HG02973 (cell line): ENCODE measurements at regions not wholly inside any gene's neighbourhood (a gene's known extent, or its start where the extent isn't known, plus 50 kb on each side); places are given as distances from the start of the nearest gene placed in this dataset.
"Not testable (repeated sequence)": the region's sequence is repeated elsewhere in the genome, so short reads cannot be mapped to it uniquely, and the experiment has no call there.

Experiments used
- ATAC-seq: cut with Tn5 transposase; IDR thresholded peaks from one replicate; pipeline ENCODE4 v1.9.1; 2021; ENCODE audit warnings: moderate library complexity; ENCODE audit not compliant: unreplicated experiment

- no peak for ATAC-seq
Observed at GRCh38 chr10:18866852-18867251, 181.7 kb upstream of the MALRD1 start.

GRCh38 chr10:18868919-18869318, 179.7 kb upstream of the MALRD1 start:
- ATAC-seq, result no peak

DNA sequence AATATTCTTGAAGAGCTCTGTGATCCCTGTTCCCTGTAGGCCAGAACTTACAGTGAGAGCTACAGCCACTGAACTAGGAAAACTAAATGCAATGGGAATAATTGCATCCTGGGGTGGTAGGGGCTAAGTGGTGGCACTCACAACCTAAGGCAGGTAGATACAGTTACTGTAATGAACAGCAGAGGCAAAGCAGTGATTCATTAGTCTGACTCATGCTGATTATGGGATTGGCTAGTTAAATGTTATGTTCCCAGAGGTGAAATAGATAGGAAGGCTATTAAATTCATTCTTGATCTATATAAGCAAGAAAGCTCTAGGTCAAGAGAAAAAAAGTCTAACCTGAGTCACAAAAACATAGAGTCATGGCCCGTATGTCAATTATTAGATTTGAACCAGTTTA, 173.1 kb upstream of the MALRD1 start:
- ATAC-seq, result no peak

DNA sequence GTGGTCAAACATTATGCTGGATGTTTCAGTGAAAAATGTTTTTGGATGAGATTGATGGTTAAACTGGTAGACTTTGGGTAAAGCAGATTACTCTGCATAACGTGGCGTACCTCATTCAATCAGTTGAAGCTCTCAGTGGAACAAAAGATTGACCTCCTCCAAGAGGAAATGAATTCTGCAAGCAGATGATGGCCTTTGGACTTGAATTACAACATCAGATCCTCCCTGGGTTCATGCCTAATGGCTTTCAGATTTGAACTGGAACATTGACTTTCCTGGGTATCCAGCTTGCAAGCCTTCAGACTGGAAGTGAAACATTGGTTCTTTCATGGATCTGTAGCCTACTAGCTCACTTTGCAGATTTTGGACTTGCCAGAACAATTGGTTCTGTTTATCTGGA, 169.3 kb upstream of the MALRD1 start:
- ATAC-seq, result no peak

DNA sequence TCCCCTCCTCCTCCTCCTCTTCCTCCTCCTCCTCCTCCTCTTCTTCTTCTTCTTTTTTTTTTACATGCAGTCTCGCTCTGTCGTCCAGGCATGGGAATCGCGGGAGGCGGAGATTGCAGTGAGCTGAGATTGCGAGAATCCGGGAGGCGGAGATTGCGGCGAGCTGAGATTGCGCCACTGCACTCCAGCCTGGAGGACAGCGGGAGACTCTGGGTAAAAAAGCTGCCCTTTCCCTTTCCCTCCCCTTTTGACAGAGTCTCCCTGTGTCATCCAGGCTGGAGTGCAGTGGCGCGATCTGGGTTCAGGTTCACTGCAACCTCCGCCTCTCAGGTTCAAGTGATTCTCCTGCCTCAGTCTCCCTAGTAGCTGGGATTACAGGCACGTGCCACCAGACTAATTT, 168.1 kb upstream of the MALRD1 start:
- ATAC-seq, result no peak

DNA sequence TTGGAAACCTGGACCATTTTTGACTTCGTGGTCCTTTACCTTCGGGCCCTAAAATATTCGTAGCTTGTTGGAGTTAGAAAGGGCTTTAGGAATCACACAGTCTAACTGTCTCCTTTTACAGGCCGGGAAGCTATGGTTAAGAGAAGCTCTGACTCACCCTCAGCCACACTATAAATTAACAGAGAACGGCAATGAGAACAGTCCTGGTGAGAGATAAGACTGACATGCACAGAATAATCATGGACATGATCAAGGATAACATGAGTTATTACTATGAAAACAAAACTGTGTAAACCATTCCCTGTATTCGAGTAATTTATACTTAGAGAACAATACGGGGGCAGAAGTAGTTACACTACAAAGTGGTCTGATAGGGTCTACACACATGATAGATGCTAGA, 162.5 kb upstream of the MALRD1 start:
- ATAC-seq, result no peak

GRCh38 chr10:18906636-18907035, 142.0 kb upstream of the MALRD1 start:
- no peak for ATAC-seq

- not testable (repeated sequence) for ATAC-seq
Observed at GRCh38 chr10:18917431-18917830, 131.2 kb upstream of the MALRD1 start.

DNA sequence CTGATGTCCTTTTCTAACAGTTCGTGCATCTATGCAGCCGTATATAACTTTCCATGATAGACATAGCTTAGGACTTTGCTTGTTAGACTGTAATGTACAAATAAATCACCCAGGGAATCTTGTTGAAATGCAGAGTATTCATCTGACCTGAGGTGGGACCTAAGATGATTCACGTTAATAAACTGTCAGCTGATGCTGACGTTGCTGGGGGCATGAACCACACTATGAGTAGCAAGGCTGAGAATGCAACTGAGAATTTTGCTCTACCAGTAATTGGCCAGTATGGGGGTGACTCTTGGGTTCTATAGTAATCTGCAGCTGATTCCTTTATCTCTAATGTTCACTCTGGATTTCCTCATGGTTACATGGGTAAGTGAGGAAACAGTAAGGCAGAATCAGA, 130.1 kb upstream of the MALRD1 start:
- ATAC-seq, result no peak

- no peak for ATAC-seq
Observed at GRCh38 chr10:18949391-18949790, 99.2 kb upstream of the MALRD1 start.

GRCh38 chr10:18951072-18951823, 97.4 kb upstream of the MALRD1 start:
- ATAC-seq, result not testable (repeated sequence)

DNA sequence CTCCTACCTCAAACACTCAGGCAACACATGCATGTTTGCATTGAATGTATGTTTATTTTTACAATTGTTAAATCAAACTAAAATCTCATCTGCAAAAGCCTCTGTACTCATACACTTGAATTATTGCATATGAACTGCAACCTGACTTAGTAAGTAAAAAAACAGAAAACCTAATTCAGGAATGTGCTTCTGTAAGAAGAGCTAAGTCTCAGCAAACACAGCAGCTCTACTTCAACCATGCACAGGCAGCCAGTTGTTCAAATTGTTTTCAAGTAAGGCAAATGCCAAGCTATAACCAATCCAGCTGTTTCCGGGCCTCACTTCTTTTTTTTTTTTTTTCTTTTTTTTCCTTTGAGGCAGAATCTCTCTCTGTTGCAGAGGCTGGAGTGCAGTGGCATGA, 93.5 kb upstream of the MALRD1 start:
- no peak for ATAC-seq

- no peak for ATAC-seq
Observed at GRCh38 chr10:18959369-18959768, 89.2 kb upstream of the MALRD1 start.

DNA sequence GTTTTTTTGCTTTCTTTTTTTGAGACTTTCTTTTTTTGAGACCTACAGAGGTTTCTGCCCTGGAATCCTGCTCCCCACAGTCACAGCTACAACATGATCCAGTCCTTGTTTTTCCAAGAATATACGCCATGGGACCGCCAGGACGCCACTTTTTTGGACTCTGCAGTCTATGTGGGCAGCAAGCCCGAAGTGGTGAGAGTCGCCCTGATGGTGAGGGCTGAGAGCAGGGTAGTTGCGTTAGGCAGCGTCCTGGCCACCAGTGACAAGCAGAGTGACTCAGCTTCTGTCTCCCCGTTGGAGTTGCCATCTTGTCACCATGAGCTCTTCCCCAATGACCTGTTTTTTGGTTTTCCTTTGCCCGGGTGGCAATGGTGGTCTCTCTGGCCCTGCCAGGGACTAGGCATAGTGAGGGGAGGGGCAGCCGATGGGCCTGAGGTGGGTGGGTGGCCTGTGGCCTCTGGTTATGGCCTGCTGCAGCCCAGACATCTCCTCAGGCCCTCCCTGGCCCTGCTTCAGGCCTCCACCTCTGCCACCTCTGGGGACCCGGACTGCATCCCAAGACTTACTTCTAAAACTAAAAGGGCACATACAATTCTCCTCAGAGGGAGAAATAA, 88.0 kb upstream of the MALRD1 start:
- no peak for ATAC-seq

- ATAC-seq, result no peak
Observed at GRCh38 chr10:18968159-18968558, 80.4 kb upstream of the MALRD1 start.

GRCh38 chr10:18976696-18977251, 71.8 kb upstream of the MALRD1 start:
- ATAC-seq, result no peak

DNA sequence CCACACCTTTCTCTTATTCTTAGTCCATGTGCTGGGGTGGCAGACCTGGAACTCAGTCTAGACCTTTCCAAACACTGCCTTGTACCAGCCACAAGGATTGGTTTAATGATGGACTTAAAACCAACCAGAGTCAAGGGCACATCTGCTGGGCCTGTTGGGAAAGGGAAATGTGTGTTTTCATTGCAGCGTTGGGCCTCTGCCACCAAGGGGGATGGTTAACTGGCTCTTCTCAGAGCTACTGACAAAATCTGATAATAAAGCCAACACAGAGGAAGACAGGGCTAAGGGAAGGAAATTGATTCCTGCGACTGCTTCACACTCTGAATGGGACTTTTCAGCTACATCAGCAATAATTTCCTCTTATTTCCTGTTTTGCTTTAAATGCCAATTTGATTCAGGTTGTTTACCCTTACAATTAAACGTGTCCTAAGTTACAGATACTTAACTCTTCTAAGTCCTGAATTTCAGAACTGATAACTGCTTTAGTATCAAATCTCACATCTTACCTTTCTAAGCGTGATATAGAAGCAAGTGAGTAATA, 68.4 kb upstream of the MALRD1 start:
- no peak for ATAC-seq

DNA sequence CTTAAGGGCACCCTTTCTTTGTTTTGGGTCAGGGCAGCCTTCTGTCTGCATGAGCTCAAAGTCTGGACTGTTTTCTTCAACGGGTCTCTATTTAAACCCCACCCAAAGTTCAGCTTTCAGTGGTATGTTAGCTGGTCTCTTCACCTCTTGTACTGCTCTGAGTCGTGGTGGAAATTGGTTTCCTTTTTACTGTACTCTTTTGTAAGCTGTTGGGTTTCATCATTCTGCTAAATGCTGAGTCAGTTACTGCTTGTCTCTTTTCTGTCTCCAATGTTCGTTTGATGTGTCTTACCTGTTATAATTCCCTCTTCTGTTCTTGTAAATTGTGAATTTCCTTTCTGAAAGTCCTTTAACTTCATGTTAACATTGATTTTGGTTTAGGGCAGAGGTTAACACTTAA, 64.1 kb upstream of the MALRD1 start:
- ATAC-seq, result no peak

DNA sequence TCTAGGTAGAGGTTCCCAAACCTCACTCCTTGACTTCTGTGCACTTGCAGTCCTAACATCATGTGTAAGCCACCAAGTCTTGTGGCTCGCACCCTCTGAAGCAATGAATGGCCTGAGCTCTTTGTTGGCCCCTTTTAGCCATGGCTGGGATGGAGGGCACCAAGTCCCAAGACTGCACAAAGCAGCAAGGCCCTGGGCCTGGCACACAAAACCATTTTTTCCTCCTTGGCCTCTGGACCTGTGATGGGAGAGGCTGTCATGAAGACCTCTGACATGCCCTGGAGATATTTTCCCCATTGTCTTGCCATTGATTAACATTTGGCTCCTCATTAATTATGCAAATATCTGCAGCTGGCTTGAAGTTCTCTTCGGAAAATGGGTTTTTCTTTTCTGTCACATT, 60.3 kb upstream of the MALRD1 start:
- ATAC-seq, result no peak
